ENCODE measurements at regions not wholly inside any gene's neighbourhood (a gene's known extent, or its start where the extent isn't known, plus 50 kb on each side); places are given as distances from the start of the nearest gene placed in this dataset.

DNA sequence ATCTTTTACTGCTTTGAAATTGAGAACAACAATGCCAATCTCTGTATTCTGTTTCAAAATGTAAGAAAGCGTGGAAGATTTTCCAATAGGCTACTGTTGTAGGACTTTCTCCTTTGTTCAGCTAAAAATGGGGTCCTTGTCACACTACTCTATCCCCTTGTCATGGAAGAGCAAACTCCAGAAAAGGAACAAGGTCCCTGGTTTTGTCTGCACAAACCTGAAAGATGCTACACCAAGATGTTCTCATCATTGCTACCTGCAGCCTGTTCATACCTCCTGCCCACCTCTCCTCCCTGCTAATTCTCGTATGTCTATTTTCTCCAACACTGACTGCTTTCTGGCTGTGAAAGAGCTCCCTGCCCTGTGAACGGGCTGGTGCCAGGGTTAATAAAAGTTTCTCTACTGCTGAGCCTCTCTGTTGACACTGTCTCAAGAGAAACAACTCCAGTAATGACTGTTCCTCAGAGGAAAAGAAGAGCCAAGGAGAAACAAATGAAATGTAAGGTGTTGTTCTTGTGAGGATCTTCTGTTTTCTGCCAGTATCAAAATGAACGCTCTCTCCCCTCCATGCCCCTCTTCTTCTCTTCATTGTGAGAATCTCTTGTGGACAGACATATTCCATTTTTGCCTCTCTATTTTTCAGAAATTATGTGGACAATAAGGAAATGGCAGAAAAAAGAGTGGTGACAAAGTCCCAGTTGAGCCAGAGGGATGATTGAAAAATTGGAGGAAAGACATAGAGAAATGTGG is 287.1 kb downstream of the ADGB start:
- no peak for ATAC-seq (ENCODE audit: low FRiP score)
- intact Hi-C loops (cut with DNase I): no loop called here

DNA sequence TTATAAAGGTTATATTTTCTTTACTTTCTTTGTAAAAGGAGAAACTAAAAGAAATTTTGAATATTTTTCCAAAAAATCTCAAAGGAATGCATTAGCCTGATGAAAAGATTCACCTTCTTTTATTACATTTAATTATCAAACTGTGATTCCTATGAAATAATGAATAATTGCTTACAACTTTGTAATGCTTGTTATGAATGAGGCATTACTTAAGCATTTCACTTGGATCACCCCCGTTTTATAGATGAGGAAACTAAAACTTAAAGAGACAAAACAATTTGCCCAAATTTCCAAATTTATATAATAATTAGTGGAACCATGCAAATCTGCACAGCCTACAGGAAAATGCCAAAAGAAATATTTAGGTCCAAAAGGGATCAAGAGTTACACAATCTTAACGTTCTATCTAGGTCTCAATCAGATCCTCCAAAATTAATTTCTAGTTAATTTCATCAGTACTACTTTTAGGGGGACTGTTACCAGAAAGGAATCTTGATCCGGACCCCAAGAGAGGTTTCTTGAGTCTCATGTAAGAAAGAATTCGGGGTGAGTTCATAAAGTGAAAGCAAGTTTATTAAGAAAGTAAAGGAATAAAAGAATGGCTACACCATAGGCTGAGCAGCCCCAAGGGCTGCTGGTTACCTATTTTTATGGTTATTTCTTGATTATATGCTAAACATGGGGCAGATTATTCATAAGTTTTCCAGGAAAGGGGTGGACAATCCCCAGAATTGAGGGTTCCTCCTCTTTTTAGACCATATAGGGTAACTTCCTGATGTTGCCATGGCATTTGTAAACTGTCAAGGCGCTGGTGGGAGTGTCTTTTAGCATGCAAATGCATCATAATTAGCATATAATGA is 288.0 kb downstream of the ADGB start:
- WGBS, 2 donors: 76 to 79% methylated on average over 5 of the region's 5 CpGs
- ATAC-seq (ENCODE audit: low FRiP score): no peak

More for the DNA sequence above, 287.1 kb downstream of the ADGB start:
- DNase-seq: no peak
- WGBS, 2 donors: 19 to 26% methylated on average over 4 of the region's 4 CpGs
- Histone ChIP-seq H3K9me3 (ENCODE audit: control insufficient read depth, low read length) (no peaks in the 10 kb centered on the region), H3K27ac (ENCODE audit: low read depth in 1 of 2, low read length in 2 of 2) (no peak overlapping the region), H3K36me3 (ENCODE audit: control insufficient read depth in 1 of 2, insufficient read depth in 2 of 2, low read length in 1 of 2) (no peaks in the 10 kb centered on the region), H3K27me3 (ENCODE audit: control insufficient read depth in 1 of 2, insufficient read depth in 2 of 2, low read length in 1 of 2) (no peaks in the 10 kb centered on the region), H3K4me1 (ENCODE audit: control insufficient read depth in 1 of 2, insufficient read depth in 2 of 2, low read length in 2 of 2) (no peaks in the 10 kb centered on the region), H3K4me3 (ENCODE audit: low read length in 2 of 2) (no peak overlapping the region)

DNA sequence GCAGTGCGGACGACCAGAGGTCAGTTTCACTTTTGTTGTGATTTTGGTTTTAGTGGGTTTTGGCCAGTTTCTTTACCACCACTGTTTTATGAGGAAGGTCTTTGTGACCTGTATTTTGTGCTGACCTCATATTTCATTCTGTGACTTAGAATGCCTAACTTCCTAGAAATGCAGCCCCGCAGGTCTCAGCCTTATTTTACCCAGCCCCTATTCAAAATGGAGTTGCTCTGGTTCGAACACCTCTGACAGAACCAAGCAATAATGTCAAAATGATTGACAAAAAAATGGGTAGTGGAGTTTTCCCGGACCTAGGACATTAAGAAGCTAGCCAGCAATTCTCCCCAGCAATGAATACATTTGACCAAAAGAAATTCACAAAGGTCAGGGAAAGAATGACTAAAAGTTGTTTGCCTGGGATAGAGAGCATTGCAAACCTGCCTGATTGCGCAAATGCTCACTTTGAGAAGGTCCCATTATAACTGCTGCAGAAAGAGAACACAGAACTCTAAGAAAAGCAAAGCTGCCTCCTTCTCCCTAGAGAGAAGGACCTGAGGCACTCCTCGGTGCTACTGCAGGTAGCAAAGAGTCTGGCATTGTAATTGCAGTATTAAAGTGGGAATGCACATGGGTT is 288.8 kb downstream of the ADGB start:
- ATAC-seq (ENCODE audit: low FRiP score) (no peak), DNase-seq (no peak)
- Histone ChIP-seq H3K27ac (ENCODE audit: low read depth in 1 of 2, low read length in 2 of 2) (no peak overlapping the region), H3K27me3 (ENCODE audit: control insufficient read depth in 1 of 2, insufficient read depth in 2 of 2, low read length in 1 of 2) (no peaks in the 10 kb centered on the region), H3K4me1 (ENCODE audit: control insufficient read depth in 1 of 2, insufficient read depth in 2 of 2, low read length in 2 of 2) (no peaks in the 10 kb centered on the region), H3K9me3 (ENCODE audit: control insufficient read depth, low read length) (no peaks in the 10 kb centered on the region), H3K4me3 (ENCODE audit: low read length in 2 of 2) (no peak overlapping the region), H3K36me3 (ENCODE audit: control insufficient read depth in 1 of 2, insufficient read depth in 2 of 2, low read length in 1 of 2) (no peaks in the 10 kb centered on the region)
- intact Hi-C loops (cut with DNase I): no loop called here
- WGBS, 2 donors: 86 to 91% methylated on average over 7 of the region's 7 CpGs

More for the DNA sequence above, 288.0 kb downstream of the ADGB start:
- Histone ChIP-seq H3K36me3 (ENCODE audit: control insufficient read depth in 1 of 2, insufficient read depth in 2 of 2, low read length in 1 of 2) (no peaks in the 10 kb centered on the region), H3K4me3 (ENCODE audit: low read length in 2 of 2) (no peak overlapping the region), H3K27me3 (ENCODE audit: control insufficient read depth in 1 of 2, insufficient read depth in 2 of 2, low read length in 1 of 2) (no peaks in the 10 kb centered on the region), H3K27ac (ENCODE audit: low read depth in 1 of 2, low read length in 2 of 2) (no peak overlapping the region), H3K4me1 (ENCODE audit: control insufficient read depth in 1 of 2, insufficient read depth in 2 of 2, low read length in 2 of 2) (no peaks in the 10 kb centered on the region), H3K9me3 (ENCODE audit: control insufficient read depth, low read length) (no peaks in the 10 kb centered on the region)
- intact Hi-C loops (cut with DNase I): no loop called here
- DNase-seq: no peak

DNA sequence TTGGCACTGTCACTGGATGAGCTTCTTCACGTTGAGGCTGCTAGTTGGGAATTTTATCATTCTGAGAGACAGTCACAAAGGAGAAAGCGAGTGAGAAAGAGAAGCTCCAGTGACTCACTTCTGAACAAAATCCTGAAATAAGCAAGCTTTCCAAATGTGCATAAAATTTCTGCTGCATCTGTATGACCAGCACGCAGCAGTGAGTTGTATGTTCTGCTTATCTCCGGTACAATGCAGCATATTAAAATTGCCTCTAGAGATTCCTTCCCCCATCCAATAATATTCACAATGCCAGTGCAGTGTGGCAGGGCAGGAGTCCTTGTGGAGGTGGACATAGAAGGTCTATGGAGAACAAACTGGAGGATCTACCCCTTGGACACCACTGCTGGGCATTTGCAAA is 290.5 kb downstream of the ADGB start:
- no peak overlapping the region for H3K27ac ChIP-seq (ENCODE audit: low read depth in 1 of 2, low read length in 2 of 2)
- no peaks in the 10 kb centered on the region for H3K27me3 ChIP-seq (ENCODE audit: control insufficient read depth in 1 of 2, insufficient read depth in 2 of 2, low read length in 1 of 2)
- no peaks in the 10 kb centered on the region for H3K9me3 ChIP-seq (ENCODE audit: control insufficient read depth, low read length)
- no peaks in the 10 kb centered on the region for H3K4me1 ChIP-seq (ENCODE audit: control insufficient read depth in 1 of 2, insufficient read depth in 2 of 2, low read length in 2 of 2)
- ATAC-seq (ENCODE audit: low FRiP score) (no peak), DNase-seq (no peak)
- no peaks in the 10 kb centered on the region for H3K36me3 ChIP-seq (ENCODE audit: control insufficient read depth in 1 of 2, insufficient read depth in 2 of 2, low read length in 1 of 2)
- 82% methylated on average over 4 of the region's 4 CpGs for WGBS, 2 donors
- intact Hi-C loops (cut with DNase I): no loop called here
- no peak overlapping the region for H3K4me3 ChIP-seq (ENCODE audit: low read length in 2 of 2)

DNA sequence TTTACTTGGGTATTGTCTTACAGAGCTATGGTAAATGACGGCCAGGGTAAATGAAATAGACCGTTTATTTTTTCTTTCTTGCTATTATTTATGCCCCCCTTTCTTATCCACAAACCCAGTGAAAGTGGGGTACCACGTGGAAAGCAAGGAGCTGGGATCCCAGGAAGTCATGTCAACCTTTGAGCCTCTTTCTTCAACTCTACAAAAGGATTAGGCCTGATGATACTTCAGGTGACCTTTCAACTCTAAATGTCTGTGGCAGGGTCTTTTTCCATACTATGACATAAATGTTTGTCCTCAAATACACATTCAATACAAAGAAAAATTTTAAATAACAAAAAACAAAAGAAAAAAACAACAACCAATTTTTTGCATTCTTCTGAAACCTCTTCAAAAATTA is 291.4 kb downstream of the ADGB start:
- H3K4me1 ChIP-seq (ENCODE audit: control insufficient read depth in 1 of 2, insufficient read depth in 2 of 2, low read length in 2 of 2): no peaks in the 10 kb centered on the region
- no peaks in the 10 kb centered on the region for H3K27me3 ChIP-seq (ENCODE audit: control insufficient read depth in 1 of 2, insufficient read depth in 2 of 2, low read length in 1 of 2)
- no peaks in the 10 kb centered on the region for H3K36me3 ChIP-seq (ENCODE audit: control insufficient read depth in 1 of 2, insufficient read depth in 2 of 2, low read length in 1 of 2)
- no peak overlapping the region for H3K4me3 ChIP-seq (ENCODE audit: low read length in 2 of 2)
- no peak overlapping the region for H3K27ac ChIP-seq (ENCODE audit: low read depth in 1 of 2, low read length in 2 of 2)
- ATAC-seq (ENCODE audit: low FRiP score) (no peak), DNase-seq (no peak)
- intact Hi-C loops (cut with DNase I): no loop called here
- peaks cover 1% of the 10 kb centered on the region for H3K9me3 ChIP-seq (ENCODE audit: control insufficient read depth, low read length)
- 88 to 91% methylated on average over 3 of the region's 3 CpGs for WGBS, 2 donors

DNA sequence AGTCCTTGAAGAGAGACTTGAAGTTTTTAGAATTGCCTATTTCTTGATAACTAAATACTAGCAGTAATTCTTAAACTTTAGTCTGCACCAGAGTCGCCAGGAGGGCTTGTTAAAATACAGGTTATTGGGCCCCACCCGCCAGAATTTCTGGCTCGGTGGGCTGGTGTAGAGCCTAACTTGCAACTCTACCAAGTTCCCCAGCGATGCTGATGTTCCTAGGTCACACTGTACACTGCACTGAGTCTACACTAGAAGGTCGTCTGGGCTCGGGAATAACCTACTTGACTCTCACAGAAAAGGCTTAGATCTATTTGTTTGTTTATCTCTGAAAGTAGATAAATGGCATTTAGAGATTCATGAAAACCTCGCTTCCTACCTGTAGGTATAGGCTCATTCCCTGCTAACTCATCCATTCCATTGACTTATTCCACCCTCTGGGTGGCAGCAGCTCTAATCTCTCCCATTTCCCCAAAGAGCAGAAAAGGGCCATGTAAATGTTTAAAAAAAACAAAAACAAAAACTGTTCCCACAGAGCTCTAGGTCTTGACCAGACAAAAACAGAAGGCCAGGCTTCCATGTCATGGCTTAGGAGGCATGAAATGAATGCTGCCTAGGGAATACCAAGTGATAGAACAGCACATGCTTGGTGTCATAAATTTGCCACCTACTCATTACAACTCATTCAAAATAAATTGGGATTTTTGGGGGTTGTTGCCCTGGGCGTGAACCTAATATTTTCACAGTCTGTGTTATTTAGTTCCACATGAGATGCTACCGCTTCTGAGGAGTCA is 292.1 kb downstream of the ADGB start:
- Histone ChIP-seq H3K36me3 (ENCODE audit: control insufficient read depth in 1 of 2, insufficient read depth in 2 of 2, low read length in 1 of 2) (no peaks in the 10 kb centered on the region), H3K27me3 (ENCODE audit: control insufficient read depth in 1 of 2, insufficient read depth in 2 of 2, low read length in 1 of 2) (no peaks in the 10 kb centered on the region), H3K4me3 (ENCODE audit: low read length in 2 of 2) (no peak overlapping the region), H3K4me1 (ENCODE audit: control insufficient read depth in 1 of 2, insufficient read depth in 2 of 2, low read length in 2 of 2) (no peaks in the 10 kb centered on the region), H3K9me3 (ENCODE audit: control insufficient read depth, low read length) (peaks cover 1% of the 10 kb centered on the region), H3K27ac (ENCODE audit: low read depth in 1 of 2, low read length in 2 of 2) (no peak overlapping the region)
- no peak for ATAC-seq (ENCODE audit: low FRiP score)
- intact Hi-C loops (cut with DNase I): no loop called here
- WGBS, 2 donors: 86 to 91% methylated on average over 9 of the region's 9 CpGs
- DNase-seq: no peak

DNA sequence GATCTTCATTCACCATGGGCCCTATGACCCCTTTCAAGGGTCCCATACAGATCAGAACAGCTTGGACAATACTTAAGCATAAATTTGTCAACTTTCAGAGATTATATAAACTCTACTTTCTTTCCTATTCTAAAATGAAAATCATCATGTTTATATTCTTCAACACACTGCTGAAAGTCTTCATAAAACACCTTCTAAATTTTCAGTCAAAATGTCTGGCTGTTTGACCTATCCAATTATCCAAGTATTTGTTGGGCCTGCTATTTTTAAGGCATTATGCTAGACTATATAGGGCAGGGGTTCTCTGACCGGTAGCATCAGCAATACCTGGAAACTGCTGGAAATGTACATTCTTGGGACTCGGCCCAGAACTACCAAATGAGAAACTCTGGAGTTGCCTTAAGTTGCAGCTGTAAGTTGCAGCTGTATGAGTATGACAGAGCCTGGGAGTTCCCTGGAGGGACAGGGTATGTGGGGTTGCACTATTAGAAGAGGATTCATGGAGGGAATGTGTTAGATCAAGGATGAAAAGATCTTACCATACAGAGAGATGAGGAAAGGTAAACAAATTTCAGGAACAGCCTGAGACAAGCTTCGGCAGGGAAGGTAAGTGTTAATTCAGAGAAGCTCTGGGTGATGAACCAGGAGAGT is 293.0 kb downstream of the ADGB start:
- Histone ChIP-seq H3K36me3 (ENCODE audit: control insufficient read depth in 1 of 2, insufficient read depth in 2 of 2, low read length in 1 of 2) (no peaks in the 10 kb centered on the region), H3K27me3 (ENCODE audit: control insufficient read depth in 1 of 2, insufficient read depth in 2 of 2, low read length in 1 of 2) (no peaks in the 10 kb centered on the region), H3K4me3 (ENCODE audit: low read length in 2 of 2) (no peak overlapping the region), H3K9me3 (ENCODE audit: control insufficient read depth, low read length) (peaks cover 1% of the 10 kb centered on the region), H3K4me1 (ENCODE audit: control insufficient read depth in 1 of 2, insufficient read depth in 2 of 2, low read length in 2 of 2) (no peaks in the 10 kb centered on the region), H3K27ac (ENCODE audit: low read depth in 1 of 2, low read length in 2 of 2) (no peak overlapping the region)
- no peak for ATAC-seq (ENCODE audit: low FRiP score)
- WGBS, 2 donors: 84 to 92% methylated on average over 3 of the region's 3 CpGs
- DNase-seq: no peak
- intact Hi-C loops (cut with DNase I): no loop called here

DNA sequence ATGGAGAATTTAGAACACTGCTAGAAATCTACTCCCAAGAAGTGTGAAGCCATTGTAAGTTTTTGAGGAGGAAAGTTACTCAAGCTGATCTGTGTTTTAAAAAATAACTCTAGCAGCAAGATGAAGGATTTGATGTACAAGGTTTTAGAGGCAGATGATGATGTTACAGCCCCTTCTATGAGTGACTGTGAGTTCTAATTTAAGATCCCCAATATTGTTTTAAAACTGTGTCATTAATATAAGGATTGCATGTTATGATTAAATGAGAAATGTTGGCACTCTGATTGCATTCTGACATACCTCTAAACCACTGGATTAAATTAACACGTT is 293.5 kb downstream of the ADGB start:
- WGBS, 2 donors: 23 to 35% methylated on average over 1 of the region's 1 CpG
- Histone ChIP-seq H3K27me3 (ENCODE audit: control insufficient read depth in 1 of 2, insufficient read depth in 2 of 2, low read length in 1 of 2) (no peaks in the 10 kb centered on the region), H3K36me3 (ENCODE audit: control insufficient read depth in 1 of 2, insufficient read depth in 2 of 2, low read length in 1 of 2) (no peaks in the 10 kb centered on the region), H3K9me3 (ENCODE audit: control insufficient read depth, low read length) (peaks cover 1% of the 10 kb centered on the region), H3K4me3 (ENCODE audit: low read length in 2 of 2) (no peak overlapping the region), H3K27ac (ENCODE audit: low read depth in 1 of 2, low read length in 2 of 2) (no peak overlapping the region), H3K4me1 (ENCODE audit: control insufficient read depth in 1 of 2, insufficient read depth in 2 of 2, low read length in 2 of 2) (no peaks in the 10 kb centered on the region)
- ATAC-seq (ENCODE audit: low FRiP score) (no peak), DNase-seq (no peak)
- intact Hi-C loops (cut with DNase I): no loop called here
